GM21737 (cell line): ENCODE measurements at regions not wholly inside any gene's neighbourhood (a gene's known extent, or its start where the extent isn't known, plus 50 kb on each side); places are given as distances from the start of the nearest gene placed in this dataset.

Source experiments
- ATAC-seq: cut with Tn5 transposase; IDR thresholded peaks from one replicate; pipeline ENCODE4 v1.9.1; 2021; ENCODE audit warnings: mild to moderate bottlenecking, moderate library complexity; ENCODE audit not compliant: unreplicated experiment

DNA sequence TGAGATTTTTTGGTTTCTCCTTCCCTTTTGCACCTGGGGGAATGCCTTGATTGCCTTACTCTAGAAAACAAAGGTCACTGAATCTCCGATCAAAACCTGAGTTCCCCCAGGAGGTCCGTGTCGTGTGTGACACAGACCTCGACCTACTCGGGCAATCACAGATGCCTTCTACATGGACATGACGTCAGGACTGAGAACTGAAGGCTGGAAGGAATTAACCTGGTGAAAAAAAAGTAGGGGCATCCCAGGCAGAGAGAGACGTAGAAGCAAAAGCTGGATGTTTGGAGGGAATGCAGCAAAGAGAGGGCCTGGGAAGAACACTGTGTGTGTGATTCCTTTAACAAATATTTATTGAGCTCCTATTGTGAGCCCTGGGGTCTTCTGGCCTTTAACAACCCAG lies 178.0 kb downstream of the PRDM2 start:
- no peak for ATAC-seq

DNA sequence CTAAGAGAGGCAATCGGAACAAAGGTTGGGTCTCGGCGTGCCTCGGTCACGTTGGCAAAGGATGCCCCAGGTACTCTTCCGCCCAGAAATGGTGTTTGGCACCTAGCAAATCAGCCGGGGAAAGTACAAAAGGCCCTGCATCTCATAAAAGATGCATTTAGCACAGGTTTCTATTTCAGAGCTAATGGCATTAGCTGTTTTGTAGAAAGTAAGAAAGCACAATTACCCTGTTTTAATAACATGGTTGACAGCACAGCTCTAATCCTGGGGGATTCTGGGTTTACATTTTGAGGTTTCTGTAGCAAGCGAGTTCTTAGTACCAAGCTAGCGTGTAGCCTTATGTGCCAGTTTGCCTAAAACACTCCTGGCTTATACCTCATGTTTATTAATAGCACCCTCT lies 178.5 kb downstream of the PRDM2 start:
- ATAC-seq = no peak

DNA sequence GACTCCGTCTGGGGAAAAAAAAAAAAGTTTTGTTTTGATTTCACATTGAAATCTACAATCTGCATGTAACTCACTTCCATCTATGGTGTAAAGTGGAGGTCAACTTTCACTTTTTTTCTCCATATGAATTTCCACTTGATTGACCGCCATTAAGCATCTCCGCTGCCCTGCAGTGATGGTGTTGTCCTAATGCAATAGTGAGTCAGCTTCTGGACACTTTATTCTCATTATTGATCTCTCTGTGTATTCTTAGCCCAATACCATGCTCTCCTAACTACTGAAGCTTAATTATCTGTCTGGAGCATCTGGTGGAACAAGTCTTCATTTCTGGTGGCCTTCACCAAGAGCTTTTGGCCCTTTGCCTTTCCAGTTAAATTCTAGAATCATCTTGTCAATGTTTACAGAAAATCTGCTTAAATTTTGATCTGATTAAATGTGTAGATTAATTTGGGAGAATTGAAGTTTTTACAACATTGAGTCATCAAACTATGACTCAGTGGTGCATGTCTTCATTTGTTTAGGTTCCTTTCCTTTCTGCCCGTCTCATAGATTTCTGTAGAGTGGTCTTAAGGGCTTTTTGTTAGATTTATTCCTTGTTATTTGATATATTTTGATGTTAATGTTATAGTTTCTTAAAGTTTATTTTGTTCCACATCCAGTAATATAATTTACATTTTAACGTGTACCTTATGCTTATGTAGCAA lies 181.5 kb downstream of the PRDM2 start:
- no peak for ATAC-seq

DNA sequence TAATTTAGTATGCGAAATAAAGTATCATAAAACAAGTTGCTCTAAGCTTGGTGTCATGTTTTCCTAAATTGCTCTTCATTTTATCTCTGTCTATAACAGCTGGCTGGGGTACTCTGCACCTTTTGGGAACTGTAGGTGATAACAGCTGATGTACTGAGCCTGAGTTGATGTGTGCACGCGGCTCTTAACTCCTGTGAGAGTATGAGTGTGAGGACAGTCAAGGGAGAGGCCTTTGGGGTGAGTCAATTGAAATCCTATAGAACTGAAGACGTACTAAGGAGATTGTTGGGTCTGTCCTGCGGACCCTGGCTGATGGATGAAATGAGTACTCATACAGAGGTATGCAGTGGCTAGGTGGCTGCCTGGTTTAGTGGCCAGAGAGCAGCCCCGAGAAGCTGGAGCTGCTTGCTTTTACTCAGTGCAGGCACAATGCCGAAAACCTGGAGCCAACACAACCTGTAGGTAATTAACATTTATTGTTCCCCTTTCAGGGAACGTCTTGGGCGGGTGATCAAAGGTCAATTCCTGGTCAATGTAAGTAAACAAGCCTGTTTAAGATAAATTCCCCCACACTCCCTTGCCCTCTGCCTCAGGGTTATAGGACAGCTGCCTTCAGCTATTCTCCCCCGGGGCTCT lies 188.5 kb downstream of the PRDM2 start:
- ATAC-seq = no peak

DNA sequence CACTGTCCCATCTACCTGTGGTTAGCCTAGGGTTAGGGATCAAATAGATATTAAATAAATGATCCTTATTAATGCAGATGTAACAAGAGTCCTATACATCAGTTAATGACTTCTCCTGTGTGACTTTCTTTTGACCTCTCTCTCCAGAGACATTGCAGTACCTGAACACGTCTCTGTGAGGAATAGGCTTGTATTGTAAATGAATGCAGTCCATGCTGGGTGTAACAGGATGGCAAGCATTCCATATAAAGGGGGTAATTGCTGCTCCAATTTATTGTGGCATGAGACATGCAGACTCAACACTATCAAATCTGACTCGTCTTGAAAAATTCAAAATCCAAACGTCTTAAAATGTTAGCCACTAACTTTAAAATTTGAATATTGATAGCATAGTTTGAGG lies 189.5 kb downstream of the PRDM2 start:
- ATAC-seq = no peak

DNA sequence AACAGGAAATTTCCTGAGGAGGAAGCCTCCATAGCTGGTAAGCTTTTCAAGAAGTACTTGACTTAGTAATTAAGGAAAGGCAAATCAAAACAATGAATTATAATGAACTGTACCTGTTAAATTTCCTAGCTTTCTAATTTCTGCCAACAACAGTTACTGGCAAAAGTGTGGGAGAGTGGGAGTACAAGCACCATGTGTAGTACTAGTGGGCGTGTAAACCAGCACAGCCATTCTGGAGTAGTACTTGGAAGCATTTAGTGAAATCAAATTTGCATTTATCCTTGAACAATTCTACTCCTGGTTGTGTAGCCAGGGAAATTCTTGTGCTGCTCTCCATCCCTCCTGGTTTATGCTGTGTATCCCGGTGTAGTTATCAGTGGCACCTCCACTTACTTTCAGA lies 190.8 kb downstream of the PRDM2 start:
- no peak for ATAC-seq

DNA sequence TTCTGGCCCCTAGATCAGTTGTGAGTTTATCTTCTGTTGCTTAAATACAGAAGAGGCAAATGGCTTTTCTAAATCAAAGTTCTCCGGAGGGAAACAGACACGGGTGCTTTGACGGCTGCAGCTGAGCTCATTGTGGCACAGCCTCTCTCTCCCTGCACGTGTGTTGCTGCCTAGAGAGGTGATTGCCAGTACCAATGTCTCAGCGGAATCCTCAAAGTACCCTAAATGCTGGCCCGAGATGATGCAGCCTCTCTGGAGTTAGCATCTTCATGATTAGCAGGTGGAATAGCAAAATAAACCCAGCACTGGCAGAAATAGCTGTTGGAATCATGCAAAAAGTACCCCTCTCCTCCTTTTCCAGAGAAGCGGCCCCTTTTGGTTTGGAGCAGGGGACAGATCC lies 192.2 kb downstream of the PRDM2 start:
- no peak for ATAC-seq

DNA sequence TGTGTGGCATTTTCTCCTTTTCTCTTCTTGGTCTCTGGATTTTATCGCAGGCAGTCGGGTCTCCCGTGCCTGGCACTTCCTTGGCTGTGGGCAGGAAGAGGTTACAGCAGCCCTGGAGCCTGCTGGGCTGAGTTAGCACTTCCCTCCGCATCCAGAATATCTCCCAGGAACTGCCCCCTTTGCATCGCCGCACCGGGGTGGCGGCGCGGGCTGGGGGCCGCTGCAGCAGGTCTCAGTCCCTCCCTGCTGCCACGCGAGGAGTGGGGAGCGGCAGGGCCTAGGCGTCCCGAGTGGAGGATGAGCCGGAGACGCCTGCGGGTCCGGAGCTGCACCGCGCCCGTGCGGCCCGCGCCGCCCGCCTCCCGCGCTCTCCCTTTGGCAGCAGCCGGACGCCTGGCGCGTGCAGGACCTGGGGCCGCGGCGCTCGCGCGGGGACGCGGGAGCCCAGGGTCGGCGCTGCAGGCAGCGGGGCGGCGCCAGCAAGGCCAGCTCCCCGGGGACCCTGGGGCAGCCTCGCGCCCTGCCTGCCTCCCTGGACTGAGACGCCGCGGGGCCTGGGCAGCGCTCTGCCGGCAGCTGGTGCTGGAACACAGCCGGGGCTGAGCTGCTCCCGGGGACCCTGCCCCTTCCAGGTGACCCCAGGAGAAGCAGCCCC lies 192.8 kb downstream of the PRDM2 start:
- no peak for ATAC-seq

DNA sequence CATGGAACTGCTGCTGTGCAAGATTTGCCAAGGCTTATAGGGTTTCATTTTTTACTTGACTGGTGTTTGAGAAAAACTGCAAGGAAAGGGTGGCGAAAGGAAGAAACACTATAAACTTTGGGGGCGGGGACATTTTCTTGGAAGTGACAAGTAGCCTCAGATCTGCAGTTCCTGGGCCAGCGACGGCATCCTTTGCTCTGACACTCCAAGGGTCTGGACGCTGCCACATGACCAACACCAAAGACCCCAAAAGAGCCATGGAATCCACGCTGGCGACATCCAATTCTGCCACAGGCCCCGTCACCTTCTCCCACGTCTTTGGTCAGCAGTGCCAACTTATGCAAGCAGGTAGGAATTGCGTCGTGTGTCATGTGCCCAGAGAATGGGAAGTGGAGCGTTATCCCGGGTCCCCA lies 193.4 kb downstream of the PRDM2 start:
- no peak for ATAC-seq

DNA sequence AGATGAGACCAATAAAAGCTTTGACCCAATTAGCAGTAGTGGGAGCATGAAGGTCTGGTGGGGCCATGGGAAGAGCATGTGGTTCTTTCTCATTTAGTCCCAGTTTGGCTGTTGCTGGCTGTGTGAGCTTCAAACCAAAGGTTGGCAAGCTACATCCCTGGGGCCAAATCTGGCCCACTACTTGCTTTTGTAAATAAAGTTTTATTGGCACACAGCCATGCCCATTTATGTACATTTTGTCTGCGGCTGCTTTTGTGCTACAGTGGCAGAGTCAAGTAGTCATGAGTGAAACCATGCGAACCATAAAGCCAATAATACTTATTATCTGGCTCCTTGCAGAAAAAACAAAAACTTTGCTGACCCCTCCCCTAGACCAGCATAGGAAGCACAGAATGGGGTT lies 196.9 kb downstream of the PRDM2 start:
- no peak for ATAC-seq

DNA sequence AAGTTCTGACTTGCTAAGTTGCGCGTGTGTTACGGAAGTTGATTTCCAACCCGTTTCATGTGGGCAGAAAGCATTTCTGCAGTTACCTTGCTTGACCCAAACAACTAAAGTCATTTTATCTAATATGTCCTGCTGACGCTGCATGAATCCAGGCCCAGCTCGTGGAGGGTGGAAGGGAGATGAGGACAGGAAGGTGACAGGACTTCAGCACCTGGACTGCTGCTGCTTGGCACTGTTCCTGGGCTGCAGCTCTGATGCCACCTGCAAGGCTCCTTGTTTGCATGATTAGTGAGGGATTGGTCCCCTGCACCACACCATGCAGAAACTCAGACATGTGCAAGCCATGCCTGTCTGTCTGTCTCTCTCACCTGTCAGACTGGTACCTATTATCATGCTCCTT lies 198.4 kb downstream of the PRDM2 start:
- no peak for ATAC-seq

DNA sequence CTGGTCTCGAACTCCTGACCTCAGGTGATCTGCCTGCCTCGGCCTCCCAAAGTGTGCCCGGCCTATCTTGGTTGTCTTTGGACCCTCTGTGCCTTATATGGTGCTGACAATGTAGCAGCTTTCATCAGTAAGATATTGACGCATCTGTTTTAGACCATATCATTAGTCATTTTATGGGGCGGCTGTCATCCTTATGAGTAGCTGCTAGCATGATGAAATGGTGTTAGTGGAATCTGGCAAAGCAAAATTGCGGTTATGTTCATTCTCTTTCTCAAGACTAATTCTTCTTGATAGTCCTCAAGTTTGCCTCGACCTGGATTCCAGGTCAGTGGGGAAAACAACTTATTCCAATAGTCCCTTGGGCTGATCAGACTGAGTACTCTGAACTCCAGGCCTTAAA lies 199.9 kb downstream of the PRDM2 start:
- ATAC-seq = no peak

DNA sequence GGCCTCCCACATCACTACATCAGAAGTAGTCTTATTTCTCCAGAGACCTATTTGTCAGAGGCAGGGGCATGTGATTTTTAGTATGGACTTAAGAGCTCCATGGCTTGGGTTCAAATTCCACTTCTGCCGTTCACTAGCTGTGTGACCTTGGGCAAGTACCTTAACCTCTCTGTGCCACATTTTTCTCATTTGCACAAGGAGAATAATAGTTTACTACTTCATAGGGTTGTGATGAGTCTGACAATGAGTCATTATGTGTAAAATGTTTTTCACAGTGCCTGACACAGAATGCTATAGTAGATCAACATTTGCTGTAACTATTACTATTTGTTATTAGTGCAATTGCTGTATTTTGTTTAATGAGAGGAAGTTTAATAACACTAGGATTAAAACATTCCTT lies 200.6 kb downstream of the PRDM2 start:
- ATAC-seq = no peak

DNA sequence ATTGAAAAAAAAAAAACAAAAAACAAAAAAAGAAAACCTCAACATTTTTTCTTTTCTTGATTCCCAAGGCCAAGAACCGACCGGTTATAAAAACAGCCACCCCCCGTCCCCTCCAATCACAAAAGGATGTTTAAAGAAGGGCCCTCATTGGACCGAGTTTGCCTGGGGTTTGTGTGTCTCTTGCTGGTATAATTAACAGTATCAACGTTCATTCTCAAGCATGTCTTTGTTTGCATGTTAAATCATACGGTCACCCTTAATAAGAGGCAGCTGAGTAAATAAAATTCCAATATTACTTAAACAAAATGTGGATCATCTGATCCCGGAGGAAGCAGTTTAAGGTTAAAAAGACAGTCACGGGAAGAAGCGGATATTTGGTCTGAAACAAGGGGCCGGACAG lies 201.1 kb downstream of the PRDM2 start:
- no peak for ATAC-seq

DNA sequence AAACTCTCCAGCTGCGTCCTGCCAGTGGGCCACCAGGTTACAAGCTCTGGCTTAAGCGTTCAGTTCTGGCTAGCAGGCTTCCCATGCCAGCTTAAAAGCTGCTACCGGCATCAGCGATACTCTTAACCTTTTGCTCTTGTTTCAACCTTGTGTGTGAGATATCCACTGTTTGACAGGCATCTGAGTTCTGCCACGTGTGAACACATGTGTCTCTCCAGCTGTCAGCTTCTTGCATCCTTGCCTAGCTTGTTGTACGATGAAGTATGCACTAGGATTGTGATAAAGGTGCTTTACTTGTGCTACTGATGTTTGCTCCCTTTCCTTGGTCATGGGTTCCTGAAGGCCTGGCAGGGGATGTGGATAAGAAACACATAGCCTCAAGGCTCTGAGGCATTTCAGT lies 201.6 kb downstream of the PRDM2 start:
- no peak for ATAC-seq

DNA sequence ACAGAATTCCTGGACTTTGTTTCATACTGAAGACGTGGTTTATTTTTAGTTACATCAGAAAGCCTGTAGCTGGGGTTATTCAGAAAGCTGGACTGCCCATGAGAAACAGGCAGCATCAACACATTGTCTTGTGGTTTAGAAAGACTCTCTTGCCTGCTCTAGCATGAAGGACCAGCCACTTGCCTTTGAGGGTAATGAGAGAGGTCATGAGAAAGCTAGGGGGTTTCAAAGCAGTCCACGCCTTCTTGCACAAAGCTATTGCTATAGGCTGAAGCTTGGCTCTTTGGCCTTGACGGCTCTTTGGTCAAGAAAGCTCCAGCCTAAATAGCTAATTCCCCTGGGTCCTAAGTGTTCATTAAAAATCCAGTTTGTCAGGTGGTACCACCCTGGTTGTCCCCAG lies 208.1 kb downstream of the PRDM2 start:
- peak; percentile 81 for ATAC-seq

DNA sequence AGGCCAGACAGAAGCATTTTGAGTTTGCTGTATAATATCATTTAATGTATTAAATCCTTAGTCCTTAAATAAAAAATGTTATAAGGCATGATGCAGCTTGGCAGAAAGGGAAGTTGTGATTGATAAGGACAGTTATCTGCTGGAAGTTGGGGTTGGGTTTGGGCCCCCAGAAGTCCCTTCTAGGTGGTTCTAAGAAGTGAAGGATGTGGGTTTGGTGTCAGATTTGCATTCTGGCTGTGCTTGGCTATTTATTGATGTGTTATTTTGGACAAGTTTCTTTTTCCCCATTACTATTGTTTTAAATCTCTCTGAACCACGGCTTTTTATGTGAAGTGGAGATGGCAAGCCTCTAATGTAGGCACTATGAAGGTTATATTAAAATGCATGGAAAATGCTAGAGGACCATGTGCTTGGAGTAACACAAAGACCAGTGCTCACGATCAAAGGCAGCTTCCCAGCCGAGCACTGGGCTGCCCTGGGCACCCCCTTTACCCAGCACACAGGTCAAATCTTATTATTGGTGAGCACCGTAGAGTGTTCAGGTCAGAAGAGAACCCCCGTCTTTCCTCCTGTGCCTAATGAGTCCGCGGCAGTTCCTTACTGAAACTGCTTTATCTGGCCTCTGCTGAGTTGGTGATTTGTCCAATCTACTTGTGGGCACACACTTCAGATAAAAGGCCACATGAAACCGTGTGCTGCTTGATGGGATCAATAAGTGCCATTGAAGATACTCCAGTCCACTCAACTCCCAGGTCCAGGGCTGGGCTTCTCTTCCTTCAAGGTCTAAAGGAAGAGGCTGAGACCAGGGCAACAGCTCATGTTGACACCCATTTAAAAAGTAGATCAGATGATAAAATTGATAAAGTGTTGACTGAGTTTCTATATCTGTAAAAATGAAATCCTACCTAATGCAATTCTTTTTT lies 212.0 kb downstream of the PRDM2 start:
- ATAC-seq = no peak

DNA sequence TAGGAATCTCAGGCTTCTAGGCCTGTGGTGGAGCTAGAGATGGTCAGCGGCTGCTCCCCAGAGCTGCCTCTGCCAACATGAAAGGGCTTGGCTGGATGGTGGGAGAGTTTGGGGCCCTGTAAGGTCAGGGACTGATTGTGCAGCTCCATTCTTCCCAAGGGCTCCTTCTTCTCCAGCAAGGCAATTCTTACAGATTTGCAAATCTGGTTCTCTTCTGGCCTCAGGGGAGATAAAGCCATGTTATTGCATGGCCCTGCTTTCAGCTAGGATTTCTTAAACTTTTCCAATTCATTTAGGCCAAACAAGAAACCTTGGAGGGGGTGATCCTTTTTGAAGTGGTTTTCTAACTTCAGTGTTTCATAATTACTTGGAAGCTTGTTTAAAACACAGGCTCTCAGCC lies 213.4 kb downstream of the PRDM2 start:
- no peak for ATAC-seq

DNA sequence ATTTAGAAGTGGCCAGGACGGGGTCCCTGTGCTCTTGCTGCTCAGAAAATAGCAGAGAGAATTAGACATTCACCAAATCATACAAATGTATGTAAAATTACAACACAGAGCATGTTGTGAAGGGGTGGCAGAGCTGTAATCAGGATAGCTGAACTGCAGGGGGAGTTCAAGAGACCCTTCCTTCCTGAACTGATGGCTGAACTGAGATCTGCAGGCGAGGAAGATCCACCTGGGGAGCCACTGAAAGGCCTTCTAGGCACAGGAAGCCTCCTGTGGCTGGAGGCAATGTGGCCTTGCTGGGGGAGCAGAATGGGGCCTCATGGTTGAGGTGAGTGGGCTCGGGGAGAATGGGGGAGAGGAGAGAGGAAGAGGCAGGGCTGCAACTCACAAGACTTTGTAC lies 216.5 kb downstream of the PRDM2 start:
- no peak for ATAC-seq

DNA sequence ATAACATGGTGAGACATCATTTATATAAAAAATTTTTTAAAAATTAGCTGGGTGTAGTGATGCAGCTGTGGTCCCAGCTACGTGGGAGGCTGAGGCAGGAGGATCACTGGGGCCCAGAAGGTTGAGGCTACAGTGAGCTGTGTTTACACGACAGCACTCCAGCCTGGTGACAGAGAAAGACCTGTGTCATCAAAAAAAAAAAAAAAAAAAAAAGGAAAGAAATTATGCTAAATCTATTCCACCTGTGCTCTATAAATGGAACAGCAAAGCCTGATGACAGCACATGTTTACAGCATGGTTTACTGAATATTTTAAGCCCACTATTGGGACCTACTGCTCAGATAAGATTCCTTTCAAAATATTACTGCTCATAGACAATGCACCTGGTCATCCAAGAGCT lies 217.6 kb downstream of the PRDM2 start:
- no peak for ATAC-seq

DNA sequence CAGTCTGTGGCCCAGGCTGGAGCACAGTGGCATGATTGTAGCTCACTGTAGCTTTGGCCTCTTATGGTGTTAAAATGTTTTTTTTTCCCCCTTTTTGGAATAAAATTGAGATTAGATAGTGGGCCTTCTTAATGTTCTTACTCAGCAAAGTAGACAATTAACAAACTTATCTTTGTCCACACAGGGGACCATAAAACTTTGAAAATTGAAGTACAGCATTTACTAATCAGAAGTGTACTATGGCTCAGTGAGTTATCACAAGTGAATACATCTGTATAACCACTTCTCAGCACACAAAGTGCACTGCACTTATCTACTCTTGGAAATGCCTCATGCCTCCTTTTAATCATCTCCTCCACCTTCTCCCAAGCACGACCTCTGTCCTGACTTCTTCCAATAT lies 218.9 kb downstream of the PRDM2 start:
- ATAC-seq = no peak
